AG09309 (cell line): ENCODE measurements at regions not wholly inside any gene's neighbourhood (a gene's known extent, or its start where the extent isn't known, plus 50 kb on each side); places are given as distances from the start of the nearest gene placed in this dataset.

Source experiments
- DNase-seq: peaks from one replicate; pipeline ENCODE4 v3.0.0-alpha.2; 2010; ENCODE audit warnings: low read depth
- H3K4me3 ChIP-seq: 2 replicates; pipeline ENCODE4 v1.5.1; 2011; ENCODE audit warnings: mild to moderate bottlenecking, low read depth, low read length, moderate library complexity; ENCODE audit not compliant: control insufficient read depth
- TF ChIP-seq, protein P1 (sequence below): IDR thresholded peaks from 2 replicates; pipeline ENCODE4 v1.5.1; 2011; ENCODE audit warnings: mild to moderate bottlenecking, low read depth, low read length, inconsistent platforms; ENCODE audit not compliant: insufficient read depth, control insufficient read depth; ENCODE audit errors: missing control alignments

DNA sequence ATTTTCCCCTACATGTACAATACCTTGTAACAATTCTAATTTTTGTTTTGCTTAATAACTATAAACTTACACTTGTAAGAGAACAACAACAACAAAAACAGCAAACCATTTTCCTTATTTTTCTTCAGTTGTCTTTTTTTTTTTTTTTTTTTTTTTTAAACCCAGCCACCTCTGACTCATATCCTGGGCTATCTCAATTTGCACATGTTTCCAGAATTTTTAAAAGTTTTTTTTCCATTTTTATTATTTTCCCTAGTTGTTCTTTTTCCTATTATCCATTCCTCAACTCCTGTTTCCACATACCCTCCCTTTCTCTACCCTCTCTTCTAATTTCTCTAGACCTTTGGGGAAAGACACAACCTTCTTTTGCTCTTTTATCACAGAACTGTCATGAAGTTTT, 112.5 kb downstream of the EFEMP1 start:
- TF ChIP-seq, protein P1, sequence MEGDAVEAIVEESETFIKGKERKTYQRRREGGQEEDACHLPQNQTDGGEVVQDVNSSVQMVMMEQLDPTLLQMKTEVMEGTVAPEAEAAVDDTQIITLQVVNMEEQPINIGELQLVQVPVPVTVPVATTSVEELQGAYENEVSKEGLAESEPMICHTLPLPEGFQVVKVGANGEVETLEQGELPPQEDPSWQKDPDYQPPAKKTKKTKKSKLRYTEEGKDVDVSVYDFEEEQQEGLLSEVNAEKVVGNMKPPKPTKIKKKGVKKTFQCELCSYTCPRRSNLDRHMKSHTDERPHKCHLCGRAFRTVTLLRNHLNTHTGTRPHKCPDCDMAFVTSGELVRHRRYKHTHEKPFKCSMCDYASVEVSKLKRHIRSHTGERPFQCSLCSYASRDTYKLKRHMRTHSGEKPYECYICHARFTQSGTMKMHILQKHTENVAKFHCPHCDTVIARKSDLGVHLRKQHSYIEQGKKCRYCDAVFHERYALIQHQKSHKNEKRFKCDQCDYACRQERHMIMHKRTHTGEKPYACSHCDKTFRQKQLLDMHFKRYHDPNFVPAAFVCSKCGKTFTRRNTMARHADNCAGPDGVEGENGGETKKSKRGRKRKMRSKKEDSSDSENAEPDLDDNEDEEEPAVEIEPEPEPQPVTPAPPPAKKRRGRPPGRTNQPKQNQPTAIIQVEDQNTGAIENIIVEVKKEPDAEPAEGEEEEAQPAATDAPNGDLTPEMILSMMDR = no peak
- no peak overlapping the region for H3K4me3 ChIP-seq
- no peak for DNase-seq

DNA sequence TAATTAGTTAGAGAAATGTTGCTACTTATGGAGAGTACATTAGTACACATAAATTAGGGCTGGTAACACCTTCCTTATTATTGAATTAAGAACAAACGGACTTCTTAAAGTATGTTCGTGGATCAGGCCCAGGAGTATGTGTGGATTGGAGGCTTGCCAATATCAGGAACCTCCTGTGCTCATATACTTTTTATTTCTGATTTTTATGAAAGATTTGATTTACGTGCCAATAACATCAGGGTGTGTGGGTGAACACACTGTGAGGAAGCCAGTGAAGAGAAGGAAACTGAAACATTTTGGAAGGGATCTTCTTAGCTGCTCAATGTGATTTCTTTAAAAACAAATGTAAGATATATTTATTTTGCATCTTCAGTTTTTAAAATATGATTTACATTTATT, 113.0 kb downstream of the EFEMP1 start:
- TF ChIP-seq, protein P1 = no peak
- no peak for DNase-seq
- H3K4me3 ChIP-seq = no peak overlapping the region

DNA sequence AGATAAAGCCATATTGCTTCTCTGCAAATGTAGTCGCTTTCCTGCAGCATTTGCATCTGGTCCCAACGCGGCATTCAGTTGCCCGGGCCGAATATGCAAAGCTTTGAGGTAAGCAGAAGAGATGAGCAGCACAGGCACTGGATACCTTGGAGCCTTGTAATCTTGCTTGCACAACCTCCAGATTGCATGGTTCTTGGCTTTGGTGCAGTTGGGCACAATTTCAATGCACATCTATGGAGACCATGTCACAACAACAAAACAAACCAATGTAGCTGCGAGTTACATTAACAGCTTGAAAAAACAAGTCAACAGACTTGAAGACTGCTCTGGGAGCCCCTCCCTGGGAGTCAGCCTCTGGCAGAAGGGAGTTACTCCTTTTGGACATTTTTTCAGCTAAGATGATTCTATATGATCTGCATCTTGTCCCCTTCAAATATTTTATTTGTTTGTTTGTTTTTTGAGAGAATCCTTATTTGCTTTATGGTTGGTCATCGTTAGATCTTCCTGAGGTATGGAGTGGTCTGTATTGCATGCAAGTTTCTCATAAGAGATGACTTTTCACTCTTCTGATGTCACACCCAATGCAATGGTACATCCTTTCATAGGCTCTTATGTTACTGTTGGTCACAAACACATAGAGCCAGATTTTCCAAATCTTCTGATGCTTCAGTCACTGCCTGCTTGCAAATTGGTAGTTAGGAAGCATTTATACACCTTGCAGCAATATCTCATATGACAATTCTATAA, 113.5 kb downstream of the EFEMP1 start:
- TF ChIP-seq, protein P1 = no peak
- H3K4me3 ChIP-seq = no peak overlapping the region
- DNase-seq = no peak

DNA sequence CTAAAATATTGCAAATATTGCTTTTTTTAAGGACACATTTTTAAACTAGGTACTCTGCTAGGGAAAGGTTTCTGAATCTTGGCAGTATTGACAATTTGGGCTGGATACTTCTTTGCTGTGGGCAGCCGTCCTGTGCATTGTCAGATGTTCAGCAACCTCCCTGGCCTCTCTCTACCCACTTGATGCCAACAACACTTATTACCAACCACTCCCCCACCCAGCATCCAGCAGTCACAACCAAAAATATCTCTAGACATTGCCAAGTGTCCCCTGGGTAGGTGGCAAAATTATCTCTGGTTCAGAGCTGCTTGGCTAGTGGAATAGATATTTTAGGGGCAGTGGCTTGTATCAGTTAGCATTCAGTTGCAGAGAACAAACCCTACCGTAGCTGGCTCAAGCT, 114.3 kb upstream of the PNPT1 start:
- no peak overlapping the region for H3K4me3 ChIP-seq
- no peak for DNase-seq
- TF ChIP-seq, protein P1 = no peak

DNA sequence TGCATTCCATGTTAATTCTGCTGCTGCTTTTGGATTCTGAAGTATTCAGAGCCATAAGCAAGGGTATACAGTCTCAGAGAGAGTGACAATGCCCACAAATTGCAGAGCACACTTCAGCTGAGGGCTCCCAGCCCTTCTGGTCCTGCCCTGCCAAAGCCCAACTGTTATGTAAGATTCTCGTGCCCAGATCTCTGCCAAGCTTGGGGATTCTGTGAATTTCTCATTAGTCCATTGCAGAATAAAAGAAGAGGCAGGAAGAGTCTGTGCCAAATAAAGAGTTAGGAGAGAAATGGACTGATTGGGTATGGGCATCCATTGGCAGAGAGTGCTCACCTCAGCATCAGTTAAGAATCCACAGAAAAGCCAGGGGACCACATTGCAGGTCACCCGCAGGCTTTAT, 112.0 kb upstream of the PNPT1 start:
- TF ChIP-seq, protein P1 = no peak
- H3K4me3 ChIP-seq = no peak overlapping the region
- DNase-seq = no peak

DNA sequence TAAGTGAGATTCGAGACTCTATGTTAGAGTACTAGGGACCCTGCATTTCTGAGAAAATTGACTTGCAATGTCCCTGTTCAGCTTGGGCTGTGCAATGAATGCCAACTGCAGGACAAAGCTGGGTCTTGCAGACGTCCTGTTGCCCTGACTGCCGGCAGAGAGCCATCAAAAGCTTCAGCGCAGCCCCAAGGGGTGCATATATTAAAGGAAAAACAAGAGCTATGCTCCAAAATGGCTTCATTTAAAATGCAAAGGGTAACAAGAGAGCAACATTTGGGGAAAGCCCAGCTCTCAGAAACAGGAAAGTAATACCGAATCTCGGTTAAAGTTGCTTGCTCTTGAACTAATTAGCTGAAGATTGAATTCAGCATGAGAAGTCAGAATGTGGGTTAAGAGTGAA, 110.9 kb upstream of the PNPT1 start:
- DNase-seq = no peak
- TF ChIP-seq, protein P1 = no peak

More for the DNA sequence above, 110.9 kb upstream of the PNPT1 start:
- no peak overlapping the region for H3K4me3 ChIP-seq
